ENCODE measurements at regions not wholly inside any gene's neighbourhood (a gene's known extent, or its start where the extent isn't known, plus 50 kb on each side); places are given as distances from the start of the nearest gene placed in this dataset.

DNA sequence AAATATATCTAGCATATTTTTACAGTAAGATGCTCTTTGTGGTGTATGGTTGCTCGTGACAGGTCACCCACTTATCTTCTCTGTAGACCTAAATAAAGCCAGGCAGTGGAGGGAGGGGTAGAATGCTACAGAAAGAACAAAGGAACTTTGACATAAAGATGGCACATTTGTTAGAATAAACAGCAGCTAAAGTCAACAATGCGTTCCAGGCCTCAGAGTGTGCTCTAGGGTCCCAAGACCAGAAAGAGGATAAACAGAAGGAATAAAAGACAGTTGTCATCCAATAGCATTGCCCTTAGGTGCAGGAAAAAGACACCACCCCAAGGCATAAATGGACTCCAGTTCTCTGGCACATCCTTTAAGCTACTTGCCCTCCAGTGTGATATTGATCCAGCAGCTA lies 523.0 kb upstream of the CDH11 start:
- Histone ChIP-seq H3K27ac (ENCODE audit: low read depth, low read length) (no peak overlapping the region), H3K18ac (ENCODE audit: extremely low read depth, low read length) (no peak overlapping the region), H2AK5ac (ENCODE audit: low read depth, low read length) (no peak overlapping the region), H4K91ac (replicated peaks; ENCODE audit: insufficient read length, low read length) (no peak overlapping the region), H3K4me2 (ENCODE audit: insufficient read depth in 1 of 2, low read depth in 2 of 2, low read length in 2 of 2) (no peak overlapping the region), H2BK5ac (ENCODE audit: low read depth, low read length) (no peak overlapping the region), H2BK15ac (ENCODE audit: low read length) (no peak overlapping the region), H3K27me3 (replicated peaks in 1 of 4; ENCODE audit: control insufficient read depth in 3 of 4, extremely low read depth in 1 of 4, insufficient read depth in 3 of 4, low read length in 3 of 4) (no peaks in the 10 kb centered on the region), H4K20me1 (replicated peaks in 1 of 2; ENCODE audit: control insufficient read depth in 1 of 2, insufficient read depth in 2 of 2, low read length in 2 of 2) (no peaks in the 10 kb centered on the region), H3K23ac (ENCODE audit: insufficient read length) (no peak overlapping the region), H2BK20ac (ENCODE audit: low read length) (no peak overlapping the region), H2BK120ac (replicated peaks; ENCODE audit: low read depth, low read length) (no peak overlapping the region), H3K79me1 (ENCODE audit: low read depth, low read length) (no peaks in the 10 kb centered on the region), H3K9me3 (ENCODE audit: insufficient read depth in 2 of 2, low read depth in 1 of 2, low read length in 1 of 2) (no peaks in the 10 kb centered on the region), H3K4me1 (replicated peaks in 1 of 4; ENCODE audit: control insufficient read depth in 3 of 4, insufficient read depth in 4 of 4, low read length in 3 of 4) (no peaks in the 10 kb centered on the region), H3K14ac (ENCODE audit: insufficient read length) (no peak overlapping the region), H2AFZ (ENCODE audit: low read length) (no peak overlapping the region), H3K4me3 (ENCODE audit: extremely low read depth in 1 of 4, insufficient read depth in 2 of 4, low read depth in 3 of 4, low read length in 4 of 4) (no peak overlapping the region), H3K56ac (replicated peaks; ENCODE audit: insufficient read length, low read depth, low read length) (no peak overlapping the region), H3K79me2 (ENCODE audit: control insufficient read depth in 1 of 2, insufficient read depth in 2 of 2, low read length in 2 of 2) (no peaks in the 10 kb centered on the region), H4K8ac (ENCODE audit: extremely low read depth, insufficient read depth, low read length) (no peak overlapping the region), H4K5ac (ENCODE audit: insufficient read length, low read depth, low read length) (no peak overlapping the region), H3K23me2 (ENCODE audit: low read depth, low read length) (no peaks in the 10 kb centered on the region), H3K4ac (replicated peaks; ENCODE audit: insufficient read length, low read depth, low read length) (no peak overlapping the region), H3K36me3 (ENCODE audit: control insufficient read depth in 2 of 4, insufficient read depth in 4 of 4, low read length in 3 of 4) (no peaks in the 10 kb centered on the region), H3K9ac (replicated peaks in 1 of 4; ENCODE audit: extremely low read depth in 1 of 4, low read depth in 3 of 4, low read length in 3 of 4) (no peak overlapping the region), H2BK12ac (ENCODE audit: low read depth, low read length) (no peak overlapping the region)
- ChIA-PET CTCF (ENCODE audit: partially characterized antibody) (interaction anchor here (0.6 to 0.8 kb wide), 2 partner anchors 12 to 269 kb away, joined by 3 read pairs; no protein-coding TSS in a partner anchor), POLR2A (ENCODE audit: partially characterized antibody) (no interaction called here)
- DNase-seq (ENCODE audit: low read depth in 1 of 2, low spot score in 2 of 2) = no peak
- 95% methylated on average over 2 of the region's 2 CpGs; no CpG with 5 or more reads in 1 of the 2 experiments for WGBS, 2 experiments (ENCODE audit: extremely low coverage in 1 of 2, insufficient coverage in 1 of 2, insufficient read length in 1 of 2, insufficient replicate concordance in 2 of 2, low coverage in 1 of 2, low lambda C conversion rate in 2 of 2, missing lambda C conversion rate in 1 of 2)
- no peak for FAIRE-seq
- TF ChIP-seq ZNF274 (IDR thresholded peaks at IDR 0.05; ENCODE audit: borderline replicate concordance, extremely low read depth, low read length) = no peak

Data from H1 (cell line).